Nucleus accumbens (tissue), 56 donors: ENCODE measurements at regions not wholly inside any gene's neighbourhood (a gene's known extent, or its start where the extent isn't known, plus 50 kb on each side); places are given as distances from the start of the nearest gene placed in this dataset.

Experiments used
- DNase-seq, 56 donors: peaks; one replicate each; lab custom pipeline; 2025; lab: John Stamatoyannopoulos, UW

- no peak for DNase-seq
Measured at GRCh38 chr3:10623578-10624275, 118.3 kb upstream of the ATP2B2 start.

GRCh38 chr3:10625323-10625722 lies 119.9 kb upstream of the ATP2B2 start:
- DNase-seq = no peak

- DNase-seq = no peak
Measured at GRCh38 chr3:10627884-10628572, 122.6 kb upstream of the ATP2B2 start.

DNA sequence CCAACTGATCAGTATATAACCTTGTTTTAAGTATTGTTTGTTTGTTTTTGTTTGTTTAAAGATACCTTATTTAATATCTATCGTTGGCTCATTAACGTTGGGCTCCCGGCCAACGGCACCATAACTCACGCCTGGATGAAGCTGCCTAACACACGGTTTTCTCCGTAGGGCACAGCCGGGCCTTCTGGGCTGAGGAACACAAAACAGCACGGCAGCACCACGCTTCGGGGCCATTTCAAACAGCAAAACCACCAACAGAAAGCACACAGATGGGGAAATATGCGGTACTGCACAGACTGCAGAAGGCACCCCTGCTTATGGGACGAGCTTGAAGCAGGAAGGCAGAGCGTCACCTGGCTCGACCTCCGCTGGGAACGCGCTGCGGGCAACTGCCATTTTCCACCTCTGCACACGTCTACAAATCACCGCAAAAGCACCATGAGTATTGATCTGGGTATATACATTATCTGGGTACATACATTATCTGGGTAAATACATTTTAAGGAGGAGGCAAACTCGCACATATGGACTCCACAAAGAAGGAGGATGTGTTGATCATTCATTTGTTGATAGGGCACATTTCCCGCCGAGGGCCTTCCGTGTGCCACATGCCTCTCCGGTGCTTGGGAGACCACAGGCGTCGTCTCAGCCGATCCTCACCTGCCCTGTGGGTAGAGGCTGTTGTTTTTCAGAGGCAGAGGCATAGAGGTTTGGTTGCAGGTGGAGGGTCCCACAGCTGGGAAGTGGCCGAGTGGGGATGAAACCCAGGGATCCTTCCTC lies 123.7 kb upstream of the ATP2B2 start:
- DNase-seq = no peak

DNA sequence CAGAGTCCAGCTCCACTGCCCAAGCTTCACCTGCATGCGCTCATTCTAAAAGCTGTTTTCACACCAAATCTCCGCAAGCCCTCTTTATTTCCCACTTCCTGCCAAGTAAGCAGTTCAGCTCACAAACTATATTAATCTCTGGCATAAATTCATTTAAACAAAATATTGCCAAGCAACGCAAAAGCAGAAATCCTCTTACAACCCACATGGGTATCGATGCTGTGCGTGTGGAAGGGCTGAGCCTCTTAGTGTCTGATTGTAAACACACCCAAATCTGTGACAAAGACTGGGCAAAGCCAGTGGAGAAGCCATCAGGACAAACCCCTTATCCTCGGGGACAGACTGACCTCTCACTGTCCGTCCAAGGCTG lies 124.3 kb upstream of the ATP2B2 start:
- DNase-seq = no peak

GRCh38 chr3:10631224-10631623 lies 125.8 kb upstream of the ATP2B2 start:
- DNase-seq = no peak

- no peak for DNase-seq
Measured at GRCh38 chr3:10632125-10632524, 126.7 kb upstream of the ATP2B2 start.

GRCh38 chr3:10632741-10633140 lies 127.4 kb upstream of the ATP2B2 start:
- no peak for DNase-seq

- DNase-seq = no peak
Measured at GRCh38 chr3:10635446-10636076, 130.2 kb upstream of the ATP2B2 start.

GRCh38 chr3:10637342-10637741 lies 132.0 kb upstream of the ATP2B2 start:
- no peak for DNase-seq

DNA sequence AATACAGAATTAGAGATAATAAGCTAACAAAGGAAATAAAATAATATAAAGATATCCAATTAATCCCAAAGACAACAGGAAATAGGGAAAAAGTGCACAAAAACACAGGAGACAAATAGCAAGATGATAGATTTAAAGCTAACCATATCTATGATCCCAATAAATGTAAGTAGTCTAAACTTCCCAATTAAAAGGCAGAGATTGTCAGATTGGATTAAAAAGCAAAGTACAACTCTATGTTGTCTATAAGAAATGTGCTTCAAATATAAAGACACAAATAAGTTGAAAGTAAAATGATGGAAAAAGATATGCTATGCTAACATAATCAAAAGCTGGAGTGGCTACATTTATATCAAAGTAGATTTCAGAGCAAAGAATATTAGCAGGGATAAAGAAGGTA lies 133.1 kb upstream of the ATP2B2 start:
- DNase-seq = no peak

DNA sequence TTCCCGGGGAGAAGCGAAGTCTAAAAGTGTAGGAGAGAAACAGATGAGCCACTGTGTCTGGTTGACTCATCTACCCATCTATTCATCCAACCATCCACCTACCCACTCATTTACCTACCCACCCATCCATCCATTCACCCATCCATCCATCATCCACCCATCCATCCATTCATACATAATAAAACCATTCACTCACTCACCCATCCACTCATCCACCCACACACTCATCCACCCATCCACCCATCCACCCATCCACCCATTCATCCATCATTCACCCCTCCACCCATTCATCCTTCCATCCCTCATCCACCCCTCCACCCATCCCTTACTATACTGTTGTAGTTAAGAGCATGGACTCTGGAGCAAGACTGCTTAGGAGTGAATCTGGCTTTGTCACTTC lies 136.4 kb upstream of the ATP2B2 start:
- DNase-seq = no peak

- no peak for DNase-seq
Measured at GRCh38 chr3:10644189-10644588, 138.8 kb upstream of the ATP2B2 start.

DNA sequence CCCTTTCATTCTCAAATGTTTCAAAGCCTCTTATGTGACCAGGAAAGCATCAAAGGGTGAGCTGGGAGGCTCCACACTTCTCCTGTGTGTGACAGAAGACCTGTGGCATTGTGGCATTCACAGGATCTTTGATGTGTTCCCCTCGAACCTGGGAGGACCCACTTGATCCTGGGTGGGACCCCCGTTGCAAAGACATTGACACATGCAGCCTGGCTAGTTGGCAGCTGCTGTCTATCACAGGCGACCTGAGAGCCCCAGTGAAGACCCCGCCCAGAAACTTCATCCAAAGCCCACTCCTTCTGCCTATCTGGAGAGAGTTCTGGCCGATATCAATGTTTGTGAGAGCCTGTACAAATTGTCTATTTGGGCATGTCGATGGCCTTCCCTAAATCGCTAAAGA lies 140.4 kb upstream of the ATP2B2 start:
- DNase-seq = no peak

GRCh38 chr3:10646531-10647335 lies 141.3 kb upstream of the ATP2B2 start:
- DNase-seq = peak in 14 of 56 donors; percentile 7 to 50 (median 24)

GRCh38 chr3:10647376-10647775 lies 142.0 kb upstream of the ATP2B2 start:
- no peak for DNase-seq

- no peak for DNase-seq
Measured at GRCh38 chr3:10648181-10648580, 142.8 kb upstream of the ATP2B2 start.

- DNase-seq = peak in 1 of 56 donors; percentile 23
Measured at GRCh38 chr3:10649463-10649862, 144.1 kb upstream of the ATP2B2 start.

- no peak for DNase-seq
Measured at GRCh38 chr3:10651506-10651905, 146.1 kb upstream of the ATP2B2 start.

GRCh38 chr3:10653241-10653640 lies 147.9 kb upstream of the ATP2B2 start:
- DNase-seq = no peak
